ENCODE measurements at regions not wholly inside any gene's neighbourhood (a gene's known extent, or its start where the extent isn't known, plus 50 kb on each side); places are given as distances from the start of the nearest gene placed in this dataset.

- DNase-seq: no peak
These were observed 256.2 kb downstream of the MAN2A1 start for GRCh38 chr5:109945723-109946480.

- DNase-seq: no peak
These were observed 256.9 kb downstream of the MAN2A1 start for GRCh38 chr5:109946610-109947009.

GRCh38 chr5:109947667-109948066 is 257.9 kb downstream of the MAN2A1 start:
- no peak for DNase-seq

GRCh38 chr5:109950634-109951033 is 260.9 kb downstream of the MAN2A1 start:
- DNase-seq: no peak

- no peak for DNase-seq
These were observed 261.6 kb downstream of the MAN2A1 start for GRCh38 chr5:109951348-109951747.

- DNase-seq: no peak
These were observed 262.0 kb downstream of the MAN2A1 start for GRCh38 chr5:109951758-109952157.

GRCh38 chr5:109953761-109954160 is 264.0 kb downstream of the MAN2A1 start:
- no peak for DNase-seq

- no peak for DNase-seq
These were observed 267.2 kb downstream of the MAN2A1 start for GRCh38 chr5:109956884-109957283.

GRCh38 chr5:109958082-109958481 is 268.4 kb downstream of the MAN2A1 start:
- DNase-seq: no peak

GRCh38 chr5:109959652-109960051 is 269.9 kb downstream of the MAN2A1 start:
- no peak for DNase-seq

- DNase-seq: no peak
These were observed 272.0 kb downstream of the MAN2A1 start for GRCh38 chr5:109961751-109962150.

- no peak for DNase-seq
These were observed 273.3 kb downstream of the MAN2A1 start for GRCh38 chr5:109962882-109963603.

- DNase-seq: no peak
These were observed 274.4 kb downstream of the MAN2A1 start for GRCh38 chr5:109964136-109964535.

GRCh38 chr5:109965634-109966033 is 275.9 kb downstream of the MAN2A1 start:
- DNase-seq: no peak

- DNase-seq: no peak
These were observed 282.2 kb downstream of the MAN2A1 start for GRCh38 chr5:109971968-109972367.

GRCh38 chr5:109981979-109982378 is 292.3 kb downstream of the MAN2A1 start:
- no peak for DNase-seq

- no peak for DNase-seq
These were observed 293.3 kb downstream of the MAN2A1 start for GRCh38 chr5:109982966-109983534.

GRCh38 chr5:109986726-109987125 is 297.0 kb downstream of the MAN2A1 start:
- DNase-seq: no peak

- DNase-seq: no peak
These were observed 297.6 kb downstream of the MAN2A1 start for GRCh38 chr5:109987355-109987754.

- DNase-seq: no peak
These were observed 298.2 kb downstream of the MAN2A1 start for GRCh38 chr5:109987970-109988369.

- no peak for DNase-seq
These were observed 299.4 kb downstream of the MAN2A1 start for GRCh38 chr5:109989161-109989560.

GRCh38 chr5:109989994-109990722 is 300.4 kb downstream of the MAN2A1 start:
- no peak for DNase-seq

GRCh38 chr5:109990723-109991359 is 301.1 kb downstream of the MAN2A1 start:
- no peak for DNase-seq

All from T-helper 2 cell (primary cell).